Motor neuron (in vitro differentiated cells): ENCODE measurements at regions not wholly inside any gene's neighbourhood (a gene's known extent, or its start where the extent isn't known, plus 50 kb on each side); places are given as distances from the start of the nearest gene placed in this dataset.

Source experiments
- ATAC-seq, 8 experiments: fragments of 200-7000 bp; cut with Tn5 transposase; replicated peaks in 6 of 8; 2 replicates each; pipeline ENCODE4 v1.8.0; 2021; ENCODE audit warnings: mild to moderate bottlenecking in 8 of 8, moderate library complexity in 8 of 8
- H3K27ac ChIP-seq, 2 donors: fragments of 250-450 bp; sonication (Bioruptor Pico); 2 replicates each; pipeline ENCODE4 v1.9.0; 2021; ENCODE audit warnings: antibody characterized with exemption in 2 of 2, mild to moderate bottlenecking in 2 of 2, moderate library complexity in 1 of 2
- H3K4me1 ChIP-seq, 2 donors: fragments of 250-450 bp; sonication (Bioruptor Pico); replicated peaks in 1 of 2; 2 replicates each; pipeline ENCODE4 v1.6.1; 2021; ENCODE audit warnings: antibody characterized with exemption in 2 of 2, mild to moderate bottlenecking in 2 of 2, moderate library complexity in 1 of 2
- H3K4me3 ChIP-seq, 5 donors: fragments of 250-450 bp; sonication (Bioruptor Pico); 2 replicates each; pipeline ENCODE4 v1.9.0; 2021; ENCODE audit warnings: antibody characterized with exemption in 5 of 5, mild to moderate bottlenecking in 5 of 5, moderate library complexity in 4 of 5
- WGBS, 10 experiments: fragments of 450-650 bp; shearing (Covaris generic); methylation state at CpG; one replicate each; pipeline ENCODE4 v1.0.0; 2022; 5-methylcytosine and 5-hydroxymethylcytosine counted together
- in situ Hi-C, 9 experiments: fragments of 400-800 bp; cut with MboI; loops; one replicate each; pipeline ENCODE4 v1.15.0; 2021; ENCODE audit warnings: low sequenced_read_pairs in 9 of 9, low pct_unique_long_range_greater_than_20kb in 2 of 9; ENCODE audit not compliant: unreplicated experiment in 9 of 9

GRCh38 chr1:78387871-78388270, 102.9 kb upstream of the PTGFR start:
- Histone ChIP-seq H3K27ac (no peak overlapping the region), H3K4me3 (no peak overlapping the region), H3K4me1 (no peaks in the 10 kb centered on the region)
- 14 to 100% (median 84%) methylated on average over 1 of the region's 1 CpG; no CpG with 5 or more reads in 2 of the 10 experiments for WGBS, 10 experiments
- no peak for ATAC-seq
- in situ Hi-C loops: no loop called here

DNA sequence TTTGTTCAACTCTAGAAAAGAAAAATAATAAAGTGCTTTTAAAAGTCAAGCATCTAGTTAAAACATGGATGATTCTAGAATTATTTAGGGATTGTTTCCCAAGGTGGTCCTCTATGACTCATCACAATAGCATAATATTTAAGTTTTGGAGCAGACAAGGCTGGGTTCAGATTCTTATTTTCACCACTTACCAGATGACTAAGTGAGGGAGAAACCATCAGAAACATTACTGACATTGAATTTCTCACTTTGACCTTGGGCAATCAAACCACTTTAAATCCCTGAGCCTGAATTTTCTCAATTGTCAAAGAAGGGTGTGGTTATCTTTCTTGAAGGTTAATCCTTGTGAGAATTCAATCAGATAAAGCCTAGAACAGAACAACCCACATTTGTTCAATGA, 102.5 kb upstream of the PTGFR start:
- Histone ChIP-seq H3K4me3 (no peak overlapping the region), H3K4me1 (no peaks in the 10 kb centered on the region), H3K27ac (no peak overlapping the region)
- ATAC-seq: no peak
- in situ Hi-C loops: no loop called here

DNA sequence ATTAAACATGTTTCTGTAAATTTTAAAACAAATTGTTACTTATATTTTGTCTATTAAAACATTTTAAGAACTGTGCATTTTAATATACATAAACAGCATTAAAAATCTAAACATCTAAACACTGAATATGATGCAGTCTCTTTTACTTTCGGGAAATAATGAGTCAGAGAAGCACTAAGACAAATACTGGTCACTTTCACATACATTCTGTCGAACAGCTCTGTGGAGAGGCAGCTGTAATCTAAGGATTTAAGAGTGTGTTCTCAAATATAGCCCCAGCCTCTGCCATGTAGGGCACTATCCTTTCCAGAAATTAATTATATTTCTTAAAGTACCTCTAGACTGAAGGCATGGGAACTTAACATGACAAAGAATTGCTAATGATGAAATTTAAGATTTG, 89.6 kb upstream of the PTGFR start:
- ATAC-seq: no peak

GRCh38 chr1:78408192-78408591, 82.6 kb upstream of the PTGFR start:
- H3K27ac ChIP-seq: no peak overlapping the region
- no peak overlapping the region for H3K4me3 ChIP-seq
- WGBS, 10 experiments: 0 to 83% (median 59%) methylated on average over 1 of the region's 1 CpG; no CpG with 5 or more reads in 2 of the 10 experiments
- no peaks in the 10 kb centered on the region for H3K4me1 ChIP-seq
- ATAC-seq: no peak
- in situ Hi-C loops: no loop called here

More for the DNA sequence above, 89.6 kb upstream of the PTGFR start:
- H3K4me3 ChIP-seq: no peak overlapping the region
- no peak overlapping the region for H3K27ac ChIP-seq
- no peaks in the 10 kb centered on the region for H3K4me1 ChIP-seq
- 21 to 89% (median 85%) methylated on average over 1 to 2 of the region's 2 CpGs for WGBS, 10 experiments
- in situ Hi-C loops: no loop called here

DNA sequence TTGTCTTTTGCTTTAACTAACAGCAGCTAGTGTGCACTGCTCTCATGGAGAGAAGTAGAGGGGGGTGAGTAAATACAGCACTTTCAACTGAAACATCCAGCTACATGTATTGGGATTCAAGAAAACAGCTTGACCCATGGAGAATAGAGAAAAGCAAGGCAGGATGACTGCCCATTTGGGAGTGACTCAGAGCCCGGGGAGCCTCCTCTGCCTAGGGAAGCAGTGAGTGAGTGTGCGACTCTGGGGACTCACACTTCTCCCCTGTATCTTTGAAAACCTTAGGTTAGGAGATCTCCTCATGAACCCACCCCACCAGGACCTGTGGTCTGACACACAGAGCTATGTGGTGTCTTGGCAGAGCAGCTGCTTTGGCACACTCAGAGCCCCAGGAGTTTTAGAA, 82.0 kb upstream of the PTGFR start:
- Histone ChIP-seq H3K4me3 (no peak overlapping the region), H3K27ac (no peak overlapping the region), H3K4me1 (no peaks in the 10 kb centered on the region)
- peak in 1 of 8 experiments; percentile 21 for ATAC-seq
- in situ Hi-C loops: no loop called here
- 40 to 90% (median 80%) methylated on average over 1 to 2 of the region's 2 CpGs; no CpG with 5 or more reads in 5 of the 10 experiments for WGBS, 10 experiments

- 17 to 100% (median 85%) methylated on average over 1 to 2 of the region's 2 CpGs; no CpG with 5 or more reads in 2 of the 10 experiments for WGBS, 10 experiments
- no peak overlapping the region for H3K27ac ChIP-seq
- in situ Hi-C loops: no loop called here
- H3K4me3 ChIP-seq: no peak overlapping the region
- ATAC-seq: no peak
- no peaks in the 10 kb centered on the region for H3K4me1 ChIP-seq
Observed at GRCh38 chr1:78410643-78411042, 80.1 kb upstream of the PTGFR start.

DNA sequence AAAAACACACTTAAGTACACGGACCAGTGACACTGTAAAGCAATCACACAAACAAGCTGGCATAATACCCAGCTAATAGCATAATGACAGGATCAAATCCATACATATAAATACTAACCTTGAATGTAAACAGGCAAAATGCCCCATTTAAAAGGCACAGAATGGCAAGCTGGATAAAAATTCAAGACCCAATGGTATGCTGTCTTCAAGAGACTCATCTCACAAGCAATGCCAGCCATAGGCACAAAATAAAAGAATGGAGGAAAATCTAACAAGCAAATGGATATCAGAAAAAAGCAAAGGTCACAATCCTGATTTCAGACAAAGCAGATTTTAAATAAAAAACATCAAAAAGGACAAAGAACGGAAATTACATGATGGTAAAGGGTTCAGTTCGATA, 79.1 kb upstream of the PTGFR start:
- ATAC-seq: no peak
- WGBS, 10 experiments: 0 to 95% (median 52%) methylated on average over 1 to 3 of the region's 3 CpGs; no CpG with 5 or more reads in 1 of the 10 experiments
- H3K27ac ChIP-seq: no peak overlapping the region
- H3K4me1 ChIP-seq: no peaks in the 10 kb centered on the region
- in situ Hi-C loops: no loop called here
- H3K4me3 ChIP-seq: no peak overlapping the region

DNA sequence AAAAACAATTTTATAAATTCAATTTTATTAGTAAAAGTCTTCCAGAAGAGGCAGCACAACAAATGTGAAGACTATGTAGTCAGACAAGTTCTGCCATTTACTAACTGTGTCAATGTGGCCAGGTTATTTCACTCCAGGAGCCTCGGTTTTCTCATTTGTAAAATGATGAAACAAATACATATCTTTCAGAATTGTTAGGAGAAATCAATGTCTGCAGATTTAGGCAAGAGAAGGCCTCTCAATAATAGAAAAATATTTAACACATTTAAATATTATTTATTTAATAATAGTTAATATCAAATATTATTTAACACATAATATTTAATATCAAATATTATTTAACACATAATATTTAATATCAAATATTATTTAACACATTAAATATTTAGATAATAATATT, 75.6 kb upstream of the PTGFR start:
- Histone ChIP-seq H3K4me3 (no peak overlapping the region), H3K4me1 (no peaks in the 10 kb centered on the region), H3K27ac (no peak overlapping the region)
- 13 to 100% (median 79%) methylated on average over 1 of the region's 1 CpG for WGBS, 10 experiments
- no peak for ATAC-seq
- in situ Hi-C loops: no loop called here

DNA sequence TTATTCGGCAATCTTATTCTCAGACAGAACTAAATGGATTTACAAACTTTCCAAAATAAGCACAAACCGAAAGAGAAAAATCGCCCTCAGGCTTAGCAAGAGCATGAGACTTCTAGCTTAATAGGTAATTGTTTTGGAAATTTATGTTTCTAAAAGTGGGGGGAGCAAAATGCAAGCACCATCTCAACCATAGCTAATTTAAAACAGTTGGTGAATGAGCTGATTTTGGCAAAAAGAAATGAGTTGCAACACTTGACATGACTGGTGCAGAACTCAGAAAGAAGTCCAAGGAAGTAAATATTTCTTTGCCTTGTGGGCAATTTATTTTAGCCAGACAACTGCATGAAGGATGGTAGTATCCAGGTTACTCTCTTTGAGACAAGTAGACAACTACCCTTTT, 71.5 kb upstream of the PTGFR start:
- H3K27ac ChIP-seq: no peak overlapping the region
- no peaks in the 10 kb centered on the region for H3K4me1 ChIP-seq
- no peak overlapping the region for H3K4me3 ChIP-seq
- 0 to 76% (median 49%) methylated on average over 2 to 3 of the region's 3 CpGs for WGBS, 10 experiments
- ATAC-seq: peak in 3 of 8 experiments; percentile 20 to 36 (median 23)
- in situ Hi-C loops: no loop called here

DNA sequence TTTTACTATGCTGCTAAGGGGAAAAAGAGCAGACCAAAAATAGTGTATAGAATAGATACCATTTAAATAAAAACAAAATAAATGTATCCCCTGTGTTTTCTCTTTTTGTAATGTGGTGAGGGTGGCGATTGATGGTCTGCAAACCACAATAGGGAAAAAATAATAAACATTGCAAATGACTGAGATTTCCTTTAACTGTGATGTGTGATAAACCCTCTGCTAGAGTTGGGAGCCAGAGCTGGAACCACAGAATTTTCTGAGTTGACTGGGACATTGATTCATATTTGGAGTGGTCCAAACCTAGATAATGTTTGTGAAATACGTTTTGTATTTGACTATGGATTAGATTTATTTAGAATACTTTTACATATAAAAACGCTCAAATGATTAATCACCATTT, 70.6 kb upstream of the PTGFR start:
- no peaks in the 10 kb centered on the region for H3K4me1 ChIP-seq
- in situ Hi-C loops: no loop called here
- H3K27ac ChIP-seq: no peak overlapping the region
- no peak for ATAC-seq
- H3K4me3 ChIP-seq: no peak overlapping the region
- WGBS, 10 experiments: 30 to 100% (median 79%) methylated on average over 1 to 3 of the region's 3 CpGs

- ATAC-seq: no peak
- Histone ChIP-seq H3K4me1 (no peaks in the 10 kb centered on the region), H3K4me3 (no peak overlapping the region), H3K27ac (no peak overlapping the region)
- in situ Hi-C loops: no loop called here
Observed at GRCh38 chr1:78420688-78421087, 70.1 kb upstream of the PTGFR start.

GRCh38 chr1:78424720-78425119, 66.1 kb upstream of the PTGFR start:
- WGBS, 10 experiments: 63 to 96% (median 93%) methylated on average over 2 to 5 of the region's 5 CpGs
- no peak overlapping the region for H3K27ac ChIP-seq
- in situ Hi-C loops: no loop called here
- no peak for ATAC-seq
- H3K4me3 ChIP-seq: no peak overlapping the region
- peaks cover 0 to 4% of the 10 kb centered on the region in 2 donors for H3K4me1 ChIP-seq

GRCh38 chr1:78426408-78426807, 64.4 kb upstream of the PTGFR start:
- ATAC-seq: peak in 3 of 8 experiments; percentile 29 to 87 (median 54)
- H3K4me3 ChIP-seq: no peak overlapping the region
- H3K4me1 ChIP-seq: peaks cover 0 to 4% of the 10 kb centered on the region in 2 donors
- H3K27ac ChIP-seq: no peak overlapping the region
- in situ Hi-C loops: no loop called here
- 0 to 92% (median 15%) methylated on average over 1 to 4 of the region's 4 CpGs; no CpG with 5 or more reads in 1 of the 10 experiments for WGBS, 10 experiments

DNA sequence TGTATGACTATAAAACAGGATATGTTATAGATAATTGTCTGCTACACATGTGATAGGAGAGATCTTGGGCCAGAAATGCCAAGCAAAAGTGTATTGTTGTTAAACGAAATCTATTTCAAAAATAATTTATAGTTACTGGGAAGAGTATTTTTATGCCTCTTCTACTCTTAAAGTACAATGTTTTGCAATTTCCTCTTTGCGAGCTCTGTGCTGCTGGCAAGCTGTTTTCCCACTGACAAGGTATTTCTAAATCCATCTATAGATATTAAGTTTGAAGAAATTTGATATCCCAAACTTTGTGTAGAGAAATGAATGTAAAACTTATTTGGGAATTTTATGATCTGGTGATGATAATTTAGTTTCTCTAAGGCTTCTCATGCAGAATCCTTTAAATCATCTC, 63.3 kb upstream of the PTGFR start:
- no peak for ATAC-seq
- WGBS, 10 experiments: 0 to 83% (median 56%) methylated on average over 1 to 2 of the region's 2 CpGs; no CpG with 5 or more reads in 2 of the 10 experiments
- H3K27ac ChIP-seq: no peak overlapping the region
- H3K4me1 ChIP-seq: peaks cover 0 to 4% of the 10 kb centered on the region in 2 donors
- no peak overlapping the region for H3K4me3 ChIP-seq
- in situ Hi-C loops: no loop called here
